NB4 (cell line): ENCODE measurements at regions not wholly inside any gene's neighbourhood (a gene's known extent, or its start where the extent isn't known, plus 50 kb on each side); places are given as distances from the start of the nearest gene placed in this dataset.

Experiments used
- CTCF ChIP-seq: IDR thresholded peaks from one replicate; pipeline ENCODE4 v1.5.1; 2012; ENCODE audit warnings: low read depth, low read length
- MYC ChIP-seq: IDR thresholded peaks from 2 replicates; pipeline ENCODE4 v1.6.1; 2011; ENCODE audit warnings: low read depth, low read length
- POLR2A ChIP-seq: IDR thresholded peaks from 2 replicates; pipeline ENCODE4 v1.6.1; 2011; ENCODE audit warnings: mild to moderate bottlenecking; ENCODE audit not compliant: insufficient read length; ENCODE audit errors: extremely low read depth

GRCh38 chr9:115983366-115983765 lies 170.2 kb upstream of the PAPPA start:
- no peak for TF ChIP-seq CTCF
- TF ChIP-seq POLR2A = no peak
- no peak for TF ChIP-seq MYC
